IMR-90 (cell line): ENCODE measurements at regions not wholly inside any gene's neighbourhood (a gene's known extent, or its start where the extent isn't known, plus 50 kb on each side); places are given as distances from the start of the nearest gene placed in this dataset.

ENCODE experiments used
- ATAC-seq: fragments of 200-7000 bp; cut with Tn5 transposase; 2 replicates; pipeline ENCODE4 v1.9.1; 2020; ENCODE audit warnings: low read depth, mild to moderate bottlenecking, moderate library complexity
- BruUV-seq: library from RNA; stranded (reverse); fragments of 400-500 nt; replicated peaks from 2 replicates; lab custom pipeline; 2021; lab: Mats Ljungman, UMichigan
- CTCF ChIA-PET: fragments of 300-600 bp; formaldehyde crosslinking; extraction: SDS; loops from one replicate; lab custom pipeline; 2021; ENCODE audit warnings: antibody characterized with exemption; lab: Yijun Ruan, JAX
- POLR2A ChIA-PET: fragments of 300-600 bp; sonication (Branson Sonifier 250); formaldehyde crosslinking; loops from one replicate; lab custom pipeline; 2022; ENCODE audit warnings: antibody characterized with exemption; ENCODE audit not compliant: unreplicated experiment; lab: Charles Lee
- DNase-seq: peaks from one replicate; pipeline ENCODE4 v3.0.0; 2013
- H2AFZ ChIP-seq: replicated peaks from 2 replicates; pipeline ENCODE3; 2013; ENCODE audit warnings: low read length, mild to moderate bottlenecking; ENCODE audit not compliant: poor library complexity
- H2AK5ac ChIP-seq: 2 replicates; pipeline ENCODE4 v1.6.1; 2013; ENCODE audit warnings: low read depth, low read length, inconsistent platforms
- H2AK9ac ChIP-seq: replicated peaks from 2 replicates; pipeline ENCODE3; 2013; ENCODE audit warnings: mild to moderate bottlenecking, low read depth, low read length, moderate library complexity; ENCODE audit not compliant: poor library complexity
- H2BK120ac ChIP-seq: 2 replicates; pipeline ENCODE4 v1.6.1; 2013; ENCODE audit warnings: low read depth, low read length, inconsistent platforms
- H2BK15ac ChIP-seq: 3 replicates; pipeline ENCODE4 v1.6.1; 2013; ENCODE audit warnings: low read depth, low read length, inconsistent platforms
- H2BK20ac ChIP-seq: 2 replicates; pipeline ENCODE4 v1.6.1; 2013; ENCODE audit warnings: low read depth, mild to moderate bottlenecking, inconsistent platforms, low read length, moderate library complexity
- H2BK5ac ChIP-seq: 2 replicates; pipeline ENCODE4 v1.6.1; 2013; ENCODE audit warnings: mild to moderate bottlenecking, low read depth, low read length, inconsistent platforms; ENCODE audit not compliant: poor library complexity, severe bottlenecking
- H3K14ac ChIP-seq: replicated peaks from 2 replicates; pipeline ENCODE4 v1.6.1; 2013; ENCODE audit warnings: low read depth, low read length, inconsistent platforms
- H3K18ac ChIP-seq: 2 replicates; pipeline ENCODE4 v1.6.1; 2013; ENCODE audit warnings: low read depth, low read length, control low read depth
- H3K23ac ChIP-seq: 2 replicates; pipeline ENCODE4 v1.6.1; 2013; ENCODE audit warnings: low read depth, low read length, inconsistent platforms
- H3K27ac ChIP-seq: 2 replicates; pipeline ENCODE4 v1.5.1; 2013; ENCODE audit warnings: mild to moderate bottlenecking, control low read depth, low read length; ENCODE audit not compliant: insufficient read depth
- H3K27me3 ChIP-seq: 2 replicates; pipeline ENCODE4 v1.6.1; 2013; ENCODE audit warnings: low read length; ENCODE audit not compliant: control insufficient read depth, insufficient read depth
- H3K36me3 ChIP-seq: 2 replicates; pipeline ENCODE4 v1.6.1; 2013; ENCODE audit warnings: low read length, mixed read lengths; ENCODE audit not compliant: control insufficient read depth, insufficient read depth
- H3K4ac ChIP-seq: 2 replicates; pipeline ENCODE4 v1.6.1; 2013; ENCODE audit warnings: low read depth, low read length, inconsistent platforms
- H3K4me1 ChIP-seq: 2 replicates; pipeline ENCODE4 v1.6.1; 2013; ENCODE audit warnings: low read length, mixed read lengths; ENCODE audit not compliant: control insufficient read depth, insufficient read depth
- H3K4me2 ChIP-seq: 2 replicates; pipeline ENCODE4 v1.6.1; 2013; ENCODE audit warnings: low read depth, mild to moderate bottlenecking, control low read depth, low read length, moderate library complexity
- H3K4me3 ChIP-seq: 2 replicates; pipeline ENCODE4 v1.5.1; 2013; ENCODE audit warnings: low read depth, mild to moderate bottlenecking, control low read depth, low read length, moderate library complexity; ENCODE audit not compliant: insufficient read depth
- H3K56ac ChIP-seq: 2 replicates; pipeline ENCODE4 v1.6.1; 2013; ENCODE audit warnings: low read length, inconsistent platforms; ENCODE audit not compliant: insufficient read depth; ENCODE audit errors: extremely low read depth
- H3K79me1 ChIP-seq, 2 experiments: 2 replicates each; pipeline ENCODE4 v1.6.1; 2013; ENCODE audit warnings: low read length in 2 of 2, inconsistent platforms in 1 of 2, low read depth in 1 of 2
- H3K9ac ChIP-seq: 2 replicates; pipeline ENCODE4 v1.6.1; 2013; ENCODE audit warnings: low read depth, low read length, control low read depth
- H3K9me1 ChIP-seq: 2 replicates; pipeline ENCODE4 v1.6.1; 2013; ENCODE audit warnings: low read length, inconsistent platforms; ENCODE audit not compliant: insufficient read depth
- H3K9me3 ChIP-seq: 2 replicates; pipeline ENCODE4 v1.6.1; 2013; ENCODE audit warnings: low read length; ENCODE audit not compliant: control insufficient read depth, insufficient read depth
- H4K20me1 ChIP-seq: 2 replicates; pipeline ENCODE4 v1.6.1; 2013; ENCODE audit warnings: low read length, inconsistent platforms; ENCODE audit not compliant: insufficient read depth
- H4K5ac ChIP-seq: 2 replicates; pipeline ENCODE4 v1.6.1; 2013; ENCODE audit warnings: mild to moderate bottlenecking, low read depth, low read length, control low read depth
- H4K8ac ChIP-seq, 2 experiments: 2 replicates each; pipeline ENCODE4 v1.6.1; 2013; ENCODE audit warnings: low read depth in 2 of 2, low read length in 2 of 2, control low read depth in 1 of 2, inconsistent platforms in 1 of 2
- H4K91ac ChIP-seq: 2 replicates; pipeline ENCODE4 v1.6.1; 2013; ENCODE audit warnings: low read depth, low read length, inconsistent platforms; ENCODE audit not compliant: insufficient read depth
- BHLHE40 ChIP-seq: fragments of 150-350 bp; IDR thresholded peaks from 2 replicates; pipeline ENCODE4 v1.6.1; 2016; ENCODE audit warnings: mild to moderate bottlenecking, low read depth, low read length
- CHD1 ChIP-seq: IDR thresholded peaks from 2 replicates; pipeline ENCODE4 v1.6.1; 2012; ENCODE audit warnings: low read depth, low read length, improper control_type of control experiment
- ELK1 ChIP-seq: fragments of 150-350 bp; IDR thresholded peaks from 2 replicates; pipeline ENCODE4 v1.6.1; 2016; ENCODE audit warnings: low read depth, mild to moderate bottlenecking, low read length, moderate library complexity, borderline replicate concordance
- MAFK ChIP-seq: IDR thresholded peaks from 2 replicates; pipeline ENCODE4 v1.6.1; 2012; ENCODE audit warnings: low read depth, low read length, improper control_type of control experiment
- MAZ ChIP-seq: IDR thresholded peaks from 2 replicates; pipeline ENCODE4 v1.6.1; 2012; ENCODE audit warnings: low read depth, mild to moderate bottlenecking, low read length, improper control_type of control experiment, moderate library complexity, borderline replicate concordance
- MXI1 ChIP-seq: IDR thresholded peaks from 2 replicates; pipeline ENCODE4 v1.6.1; 2012; ENCODE audit warnings: low read depth, mild to moderate bottlenecking, low read length, moderate library complexity, borderline replicate concordance
- POLR2A ChIP-seq: IDR thresholded peaks from 2 replicates; pipeline ENCODE4 v1.6.1; 2012; ENCODE audit warnings: mild to moderate bottlenecking, low read depth, low read length
- RCOR1 ChIP-seq: IDR thresholded peaks from 2 replicates; pipeline ENCODE4 v1.6.1; 2012; ENCODE audit warnings: mild to moderate bottlenecking, low read length, improper control_type of control experiment; ENCODE audit not compliant: insufficient replicate concordance
- WGBS, 2 experiments: methylation state at CpG; one replicate each; pipeline versions ENCODE4 v1.1.5 to v1.1.7; 2013; ENCODE audit warnings: missing lambda C conversion rate in 2 of 2; ENCODE audit not compliant: insufficient read length in 1 of 2; ENCODE audit errors: extremely low coverage in 2 of 2; 5-methylcytosine and 5-hydroxymethylcytosine counted together
- dilution Hi-C: fragments of 300-500 bp; cut with HindIII; formaldehyde crosslinking; loops from one replicate; pipeline ENCODE4 v1.14.3; 2018; ENCODE audit warnings: low sequenced_read_pairs; ENCODE audit not compliant: unreplicated experiment
- in situ Hi-C: fragments of 300-500 bp; cut with MboI; formaldehyde crosslinking; loops from 3 replicates; pipeline ENCODE4 v1.14.3; 2019; ENCODE audit warnings: low sequenced_read_pairs, inconsistent platforms, mixed read lengths
- intact Hi-C: fragments of 100-400 bp; cut with micrococcal nuclease; formaldehyde crosslinking; loops from 2 replicates; pipeline ENCODE4 v1.10.0; 2022

- Histone ChIP-seq H2BK15ac (no peak overlapping the region), H3K36me3 (no peaks in the 10 kb centered on the region), H4K8ac (no peak overlapping the region), H3K27me3 (peaks cover 51% of the 10 kb centered on the region), H2BK120ac (no peak overlapping the region), H2AK9ac (no peak overlapping the region), H4K5ac (no peak overlapping the region), H3K4ac (no peak overlapping the region), H3K9me1 (no peaks in the 10 kb centered on the region), H3K4me1 (no peaks in the 10 kb centered on the region), H3K9me3 (no peaks in the 10 kb centered on the region), H2AFZ (no peak overlapping the region), H3K18ac (no peak overlapping the region), H3K9ac (no peak overlapping the region), H3K23ac (no peak overlapping the region), H2BK20ac (no peak overlapping the region), H4K91ac (no peak overlapping the region), H2BK5ac (no peak overlapping the region), H3K79me1 (no peaks in the 10 kb centered on the region), H3K4me3 (no peak overlapping the region), H3K27ac (no peak overlapping the region), H3K14ac (no peak overlapping the region), H4K20me1 (no peaks in the 10 kb centered on the region), H2AK5ac (no peak overlapping the region), H3K56ac (no peak overlapping the region), H3K4me2 (no peak overlapping the region)
- dilution Hi-C loops = no loop called here
- WGBS, 2 experiments = 55% methylated on average over 3 of the region's 4 CpGs; no CpG with 5 or more reads in 1 of the 2 experiments
- no peak for TF ChIP-seq MXI1
- TF ChIP-seq RCOR1 = no peak
- TF ChIP-seq CHD1 = no peak
- no peak for TF ChIP-seq ELK1
- TF ChIP-seq MAFK = no peak
- TF ChIP-seq BHLHE40 = no peak
- TF ChIP-seq POLR2A = no peak
- TF ChIP-seq MAZ = no peak
- ATAC-seq = no peak
- CTCF ChIA-PET = no interaction called here
- DNase-seq = no peak
- intact Hi-C loops = no loop called here
- POLR2A ChIA-PET = no interaction called here
- no TSS peak for BruUV-seq
- in situ Hi-C loops = no loop called here
Measured at GRCh38 chr12:53816360-53817020, 64.7 kb upstream of the CISTR start.
